Vagina (tissue), 2 donors: ENCODE measurements at regions not wholly inside any gene's neighbourhood (a gene's known extent, or its start where the extent isn't known, plus 50 kb on each side); places are given as distances from the start of the nearest gene placed in this dataset.

Source experiments
- CTCF ChIP-seq, 3 experiments: fragments of 450-650 bp in 2 of 3; fragments of 200-600 bp in 1 of 3; sonication (generic) in 1 of 3; IDR thresholded peaks; one replicate each; pipeline ENCODE4 v1.5.1; 2017 to 2019; ENCODE audit warnings: antibody characterized with exemption in 3 of 3, mild to moderate bottlenecking in 2 of 3, moderate library complexity in 2 of 3
- POLR2A ChIP-seq, 2 donors: fragments of 450-650 bp; IDR thresholded peaks; one replicate each; pipeline ENCODE4 v1.6.1; 2017; ENCODE audit warnings: antibody characterized with exemption in 2 of 2, mild to moderate bottlenecking in 2 of 2, moderate library complexity in 2 of 2

- TF ChIP-seq CTCF (IDR thresholded peaks at IDR 0.05) (no peak), POLR2A (IDR thresholded peaks at IDR 0.05) (no peak)
These were observed 259.6 kb upstream of the GNPDA2 start for GRCh38 chr4:44985938-44986337.
